RWPE1 (cell line): ENCODE measurements at regions not wholly inside any gene's neighbourhood (a gene's known extent, or its start where the extent isn't known, plus 50 kb on each side); places are given as distances from the start of the nearest gene placed in this dataset.

Experiments used
- CTCF ChIA-PET: fragments of 350-600 bp; sonication (Branson Sonifier 250); formaldehyde crosslinking; extraction: SDS; loops from one replicate; lab custom pipeline; 2021; lab: Yijun Ruan, JAX
- POLR2A ChIA-PET: fragments of 400-600 bp; formaldehyde crosslinking; extraction: SDS; loops from one replicate; lab custom pipeline; 2020; ENCODE audit warnings: antibody characterized with exemption; ENCODE audit not compliant: low non-redundant PET; lab: Yijun Ruan, JAX
- DNase-seq: peaks from one replicate; pipeline ENCODE4 v3.0.0; 2012; ENCODE audit warnings: low spot score
- H3K27ac ChIP-seq: fragments of 450-650 bp; 2 replicates; pipeline ENCODE4 v1.5.1; 2017
- CTCF ChIP-seq: fragments of 450-650 bp; conservative IDR thresholded peaks from 2 replicates; pipeline ENCODE4 v1.5.1; 2017; ENCODE audit warnings: low read depth, mild to moderate bottlenecking

- DNase-seq: peak; percentile 10
- POLR2A ChIA-PET: no interaction called here
- CTCF ChIA-PET: interaction anchor here (0.8 kb wide), 1 partner anchor 12 kb away, joined by 3 read pairs; no protein-coding TSS in a partner anchor
- no peak for TF ChIP-seq CTCF
- H3K27ac ChIP-seq: peak overlapping the region; percentile 94
Observed at GRCh38 chr10:6912021-6912420, 331.9 kb upstream of the PRKCQ start.

- TF ChIP-seq CTCF: no peak
- no peak overlapping the region for H3K27ac ChIP-seq
- POLR2A ChIA-PET: no interaction called here
- CTCF ChIA-PET: interaction anchor here (0.6 kb wide), 1 partner anchor 350 kb away, joined by 4 read pairs; no protein-coding TSS in a partner anchor
- DNase-seq: no peak
Observed at GRCh38 chr10:6909905-6910560, 330.0 kb upstream of the PRKCQ start.

GRCh38 chr10:6907877-6908530 is 327.9 kb upstream of the PRKCQ start:
- CTCF ChIA-PET: no interaction called here
- DNase-seq: no peak
- no peak for TF ChIP-seq CTCF

GRCh38 chr10:6894405-6894804 is 314.3 kb upstream of the PRKCQ start:
- ChIA-PET CTCF (interaction anchor here (0.5 kb wide), 1 partner anchor 20 kb away, joined by 3 read pairs; no protein-coding TSS in a partner anchor), POLR2A (no interaction called here)
- H3K27ac ChIP-seq: no peak overlapping the region
- DNase-seq: no peak
- TF ChIP-seq CTCF: no peak

More at GRCh38 chr10:6907877-6908530, 327.9 kb upstream of the PRKCQ start:
- no peak overlapping the region for H3K27ac ChIP-seq
- POLR2A ChIA-PET: no interaction called here

- ChIA-PET POLR2A (no interaction called here), CTCF (interaction anchor here (0.6 kb wide), 1 partner anchor 29 kb away, joined by 4 read pairs; no protein-coding TSS in a partner anchor)
- DNase-seq: no peak
- no peak overlapping the region for H3K27ac ChIP-seq
- TF ChIP-seq CTCF: no peak
Observed at GRCh38 chr10:6892864-6893263, 312.8 kb upstream of the PRKCQ start.

- TF ChIP-seq CTCF: no peak
- CTCF ChIA-PET: no interaction called here
- POLR2A ChIA-PET: no interaction called here
- DNase-seq: no peak
- no peak overlapping the region for H3K27ac ChIP-seq
Observed at GRCh38 chr10:6891924-6892323, 311.8 kb upstream of the PRKCQ start.
